ENCODE measurements at regions not wholly inside any gene's neighbourhood (a gene's known extent, or its start where the extent isn't known, plus 50 kb on each side); places are given as distances from the start of the nearest gene placed in this dataset.

DNA sequence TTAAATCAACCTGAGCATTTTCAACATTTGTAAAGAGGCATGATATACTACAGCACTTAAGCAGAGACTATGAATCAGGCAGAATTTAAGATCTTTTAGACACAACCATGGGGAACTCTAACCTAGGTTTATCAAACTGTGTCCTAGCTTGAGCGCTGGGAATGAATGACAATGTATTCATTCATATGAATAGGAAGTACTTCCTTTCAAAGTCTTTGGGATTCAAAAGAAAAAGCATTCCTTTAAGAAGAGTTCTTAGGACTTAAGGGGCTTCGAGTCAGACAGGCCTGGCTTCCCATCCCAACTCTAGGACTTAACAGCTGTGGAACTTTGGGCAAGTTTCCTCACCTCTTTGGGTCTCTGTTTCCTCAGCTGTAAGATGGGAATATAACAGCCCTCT, 104.6 kb downstream of the ANAPC4 start:
- TF ChIP-seq YY1 (IDR thresholded peaks at IDR 0.05; ENCODE audit: insufficient read depth, insufficient read length): no peak
- TF ChIP-seq ZNF274 (IDR thresholded peaks at IDR 0.05; ENCODE audit: low read depth, low read length): no peak
